HUES48 (cell line): ENCODE measurements at regions not wholly inside any gene's neighbourhood (a gene's known extent, or its start where the extent isn't known, plus 50 kb on each side); places are given as distances from the start of the nearest gene placed in this dataset.

ENCODE experiments used
- H3K27ac ChIP-seq: one replicate; pipeline ENCODE4 v1.7.0; 2013; ENCODE audit warnings: low read depth, low read length, inconsistent platforms
- H3K27me3 ChIP-seq: 2 replicates; pipeline ENCODE4 v1.6.1; 2013; ENCODE audit warnings: mild to moderate bottlenecking, low read length; ENCODE audit not compliant: control insufficient read depth, insufficient read depth
- H3K36me3 ChIP-seq: 2 replicates; pipeline ENCODE4 v1.6.1; 2013; ENCODE audit warnings: low read length; ENCODE audit not compliant: control insufficient read depth, insufficient read depth
- H3K4me1 ChIP-seq: 2 replicates; pipeline ENCODE4 v1.6.1; 2013; ENCODE audit warnings: mild to moderate bottlenecking, low read length; ENCODE audit not compliant: control insufficient read depth, insufficient read depth
- H3K4me3 ChIP-seq: 2 replicates; pipeline ENCODE4 v1.5.1; 2013; ENCODE audit warnings: mild to moderate bottlenecking, low read depth, low read length
- H3K9ac ChIP-seq: 2 replicates; pipeline ENCODE4 v1.6.1; 2013; ENCODE audit warnings: mild to moderate bottlenecking, low read depth, low read length, moderate library complexity
- H3K9me3 ChIP-seq: 2 replicates; pipeline ENCODE4 v1.6.1; 2013; ENCODE audit warnings: low read length; ENCODE audit not compliant: control insufficient read depth, insufficient read depth

GRCh38 chr16:47779201-47780016 is 318.3 kb downstream of the PHKB start:
- Histone ChIP-seq H3K4me3 (no peak overlapping the region), H3K36me3 (no peaks in the 10 kb centered on the region), H3K27ac (no peak overlapping the region), H3K27me3 (no peaks in the 10 kb centered on the region), H3K4me1 (peaks cover 21% of the 10 kb centered on the region), H3K9ac (no peak overlapping the region), H3K9me3 (no peaks in the 10 kb centered on the region)

- H3K4me1 ChIP-seq: peaks cover 21% of the 10 kb centered on the region
- no peak overlapping the region for H3K4me3 ChIP-seq
- H3K9me3 ChIP-seq: no peaks in the 10 kb centered on the region; the same call in 1 of the 2 replicates
- H3K27ac ChIP-seq: no peak overlapping the region
- H3K9ac ChIP-seq: no peak overlapping the region
- H3K36me3 ChIP-seq: no peaks in the 10 kb centered on the region
- no peaks in the 10 kb centered on the region for H3K27me3 ChIP-seq
Observed at GRCh38 chr16:47778106-47778801, 317.1 kb downstream of the PHKB start.

- Histone ChIP-seq H3K9ac (no peak overlapping the region), H3K4me3 (no peak overlapping the region), H3K27ac (no peak overlapping the region), H3K27me3 (no peaks in the 10 kb centered on the region), H3K9me3 (no peaks in the 10 kb centered on the region; the same call in 1 of the 2 replicates), H3K36me3 (no peaks in the 10 kb centered on the region), H3K4me1 (peaks cover 21% of the 10 kb centered on the region)
Observed at GRCh38 chr16:47777220-47777619, 316.1 kb downstream of the PHKB start.

GRCh38 chr16:47774661-47775060 is 313.5 kb downstream of the PHKB start:
- Histone ChIP-seq H3K27ac (no peak overlapping the region), H3K4me3 (no peak overlapping the region), H3K9ac (no peak overlapping the region), H3K36me3 (no peaks in the 10 kb centered on the region), H3K27me3 (no peaks in the 10 kb centered on the region), H3K4me1 (peaks cover 5% of the 10 kb centered on the region), H3K9me3 (no peaks in the 10 kb centered on the region; the same call in 1 of the 2 replicates)

GRCh38 chr16:47753659-47754058 is 292.5 kb downstream of the PHKB start:
- H3K4me3 ChIP-seq: no peak overlapping the region
- no peaks in the 10 kb centered on the region for H3K27me3 ChIP-seq
- no peaks in the 10 kb centered on the region for H3K9me3 ChIP-seq
- H3K36me3 ChIP-seq: no peaks in the 10 kb centered on the region
- H3K4me1 ChIP-seq: peaks cover 8% of the 10 kb centered on the region; the same call in 1 of the 2 replicates
- no peak overlapping the region for H3K27ac ChIP-seq
- H3K9ac ChIP-seq: no peak overlapping the region
